ENCODE measurements at regions not wholly inside any gene's neighbourhood (a gene's known extent, or its start where the extent isn't known, plus 50 kb on each side); places are given as distances from the start of the nearest gene placed in this dataset.

GRCh38 chr15:97091093-97091492 is 760.6 kb downstream of the NR2F2 start:
- ATAC-seq, result no peak
- CTCF ChIA-PET, result no interaction called here
- H3K4me3 Mint-ChIP-seq, result no peak overlapping the region
- H3K27ac Mint-ChIP-seq, result no peak overlapping the region
- POLR2A ChIA-PET, result no interaction called here
- no peaks in the 10 kb centered on the region for H3K36me3 Mint-ChIP-seq
- DNase-seq (ENCODE audit: low spot score), result no peak
- H3K4me1 Mint-ChIP-seq, result peaks cover 3% of the 10 kb centered on the region; the same call in 1 of the 2 replicates
- H3K9me3 Mint-ChIP-seq, result no peaks in the 10 kb centered on the region
- no peak for TF ChIP-seq JAZF1 (CRISPR knock-in tag; IDR thresholded peaks at IDR 0.05)
- TF ChIP-seq RORB (CRISPR knock-in tag; IDR thresholded peaks at IDR 0.05), result no peak
- no peak for TF ChIP-seq ZNF121 (CRISPR knock-in tag; IDR thresholded peaks at IDR 0.05)
- no peak for TF ChIP-seq CTCF (IDR thresholded peaks at IDR 0.05)
- no peak for TF ChIP-seq HMGXB4 (CRISPR knock-in tag; IDR thresholded peaks at IDR 0.05)
- TF ChIP-seq MYBL2 (CRISPR knock-in tag; IDR thresholded peaks at IDR 0.05), result no peak
- TF ChIP-seq ZNF138 (CRISPR knock-in tag; conservative IDR thresholded peaks at IDR 0.05), result no peak
- TF ChIP-seq E2F4 (CRISPR knock-in tag; IDR thresholded peaks at IDR 0.05; ENCODE audit: borderline replicate concordance, low read depth), result no peak
- TF ChIP-seq ZNF532 (CRISPR knock-in tag; IDR thresholded peaks at IDR 0.05; ENCODE audit: borderline replicate concordance), result no peak
- TF ChIP-seq ATF6 (CRISPR knock-in tag; IDR thresholded peaks at IDR 0.05), result no peak
- TF ChIP-seq ATF1 (CRISPR knock-in tag; IDR thresholded peaks at IDR 0.05), result no peak
- no peak for TF ChIP-seq JUN (CRISPR knock-in tag; IDR thresholded peaks at IDR 0.05)
- no peak for TF ChIP-seq SP1 (CRISPR knock-in tag; conservative IDR thresholded peaks at IDR 0.05)
- no peak for TF ChIP-seq IRF1 (CRISPR knock-in tag; IDR thresholded peaks at IDR 0.05)
- TF ChIP-seq NR2C2 (CRISPR knock-in tag; IDR thresholded peaks at IDR 0.05), result no peak
- H3K27me3 Mint-ChIP-seq (ENCODE audit: low read depth), result peaks cover 11% of the 10 kb centered on the region

Data from WTC11 (cell line).